Gastrocnemius medialis (tissue), 4 donors: ENCODE measurements at regions not wholly inside any gene's neighbourhood (a gene's known extent, or its start where the extent isn't known, plus 50 kb on each side); places are given as distances from the start of the nearest gene placed in this dataset.

Experiments used
- ATAC-seq, 2 donors: fragments of 150-250 bp; one replicate each; pipeline ENCODE4 v1.9.1; 2016
- DNase-seq, 2 donors: peaks; one replicate each; pipeline ENCODE4 v3.0.0-alpha.2; 2019
- H3K27ac ChIP-seq, 4 donors: fragments of 200-600 bp; sonication (generic); 1 replicate in 1 of 4; 2 replicates in 3 of 4; pipeline ENCODE4 v1.5.1; 2016 to 2018; ENCODE audit warnings: mild to moderate bottlenecking in 2 of 4, moderate library complexity in 1 of 4
- H3K27me3 ChIP-seq, 3 donors: fragments of 200-600 bp; sonication (generic) in 2 of 3; 1 replicate in 1 of 3; 2 replicates in 2 of 3; pipeline versions ENCODE4 v1.5.1 to v1.6.0; 2016 to 2019; ENCODE audit warnings: mild to moderate bottlenecking in 1 of 3, moderate library complexity in 1 of 3
- H3K36me3 ChIP-seq, 2 donors: fragments of 200-600 bp; sonication (generic) in 1 of 2; one replicate each; pipeline ENCODE4 v1.5.1; 2017 to 2018
- H3K4me1 ChIP-seq, 2 donors: fragments of 200-600 bp; sonication (generic) in 1 of 2; one replicate each; pipeline ENCODE4 v1.5.1; 2016 to 2017; ENCODE audit warnings: mild to moderate bottlenecking in 2 of 2
- H3K4me3 ChIP-seq, 4 donors: fragments of 200-600 bp; sonication (generic) in 3 of 4; 1 replicate in 1 of 4; 2 replicates in 3 of 4; pipeline ENCODE4 v1.5.1; 2016 to 2019; ENCODE audit warnings: mild to moderate bottlenecking in 2 of 4
- H3K9me3 ChIP-seq, 3 donors: fragments of 200-600 bp; sonication (generic) in 2 of 3; 1 replicate in 1 of 3; 2 replicates in 2 of 3; pipeline ENCODE4 v1.5.1; 2016 to 2019
- CTCF ChIP-seq, 5 experiments: fragments of 450-650 bp in 3 of 5; fragments of 200-600 bp in 2 of 5; sonication (generic) in 2 of 5; IDR thresholded peaks in 4 of 5; conservative IDR thresholded peaks in 1 of 5; 1 replicate in 4 of 5; 2 replicates in 1 of 5; pipeline ENCODE4 v1.5.1; 2016 to 2019; ENCODE audit warnings: antibody characterized with exemption in 5 of 5, mild to moderate bottlenecking in 3 of 5, moderate library complexity in 3 of 5
- POLR2A ChIP-seq, 2 donors: fragments of 450-650 bp; IDR thresholded peaks; one replicate each; pipeline ENCODE4 v1.6.1; 2017; ENCODE audit warnings: antibody characterized with exemption in 2 of 2, mild to moderate bottlenecking in 2 of 2, moderate library complexity in 2 of 2
- in situ Hi-C, 4 donors: fragments of 200-750 bp; cut with MboI; loops; one replicate each; pipeline versions ENCODE4 v1.15.0 to v1.8.0; 2017; ENCODE audit warnings: low sequenced_read_pairs in 4 of 4
- intact Hi-C: fragments of 100-400 bp; cut with DNase I; formaldehyde crosslinking; loops from one replicate; pipeline ENCODE4 v1.15.1; 2023; ENCODE audit warnings: low total_unique reads

- intact Hi-C loops (no loop called here), in situ Hi-C loops (no loop called here)
- Histone ChIP-seq H3K4me3 (no peak overlapping the region), H3K9me3 (no peaks in the 10 kb centered on the region), H3K27me3 (no peaks in the 10 kb centered on the region), H3K27ac (no peak overlapping the region), H3K36me3 (no peaks in the 10 kb centered on the region), H3K4me1 (no peaks in the 10 kb centered on the region)
- no peak for ATAC-seq
- no peak for DNase-seq
- TF ChIP-seq POLR2A (IDR thresholded peaks at IDR 0.05) = no peak
- no peak for TF ChIP-seq CTCF (IDR thresholded peaks at IDR 0.05 in 4 of 5, conservative IDR thresholded peaks at IDR 0.05 in 1 of 5)
Measured at GRCh38 chr16:13645601-13646245, 274.2 kb upstream of the ERCC4 start.

GRCh38 chr16:13660807-13661206, 259.1 kb upstream of the ERCC4 start:
- in situ Hi-C loops = no loop called here
- H3K27ac ChIP-seq = no peak overlapping the region
- no peak for DNase-seq

GRCh38 chr16:13665876-13666275, 254.1 kb upstream of the ERCC4 start:
- DNase-seq (no peak), ATAC-seq (no peak)
- in situ Hi-C loops (no loop called here), intact Hi-C loops (no loop called here)
- H3K27ac ChIP-seq = no peak overlapping the region
- H3K4me1 ChIP-seq = no peaks in the 10 kb centered on the region
- no peaks in the 10 kb centered on the region for H3K9me3 ChIP-seq
- TF ChIP-seq POLR2A (IDR thresholded peaks at IDR 0.05) = no peak
- no peak for TF ChIP-seq CTCF (IDR thresholded peaks at IDR 0.05 in 4 of 5, conservative IDR thresholded peaks at IDR 0.05 in 1 of 5)
- no peaks in the 10 kb centered on the region for H3K36me3 ChIP-seq
- no peak overlapping the region for H3K4me3 ChIP-seq
- no peaks in the 10 kb centered on the region for H3K27me3 ChIP-seq

More at GRCh38 chr16:13660807-13661206, 259.1 kb upstream of the ERCC4 start:
- TF ChIP-seq POLR2A (IDR thresholded peaks at IDR 0.05) = no peak
- TF ChIP-seq CTCF (IDR thresholded peaks at IDR 0.05 in 4 of 5, conservative IDR thresholded peaks at IDR 0.05 in 1 of 5) = no peak
- intact Hi-C loops = no loop called here
- Histone ChIP-seq H3K9me3 (no peaks in the 10 kb centered on the region), H3K27me3 (no peaks in the 10 kb centered on the region), H3K36me3 (no peaks in the 10 kb centered on the region), H3K4me3 (no peak overlapping the region), H3K4me1 (no peaks in the 10 kb centered on the region)
- ATAC-seq = no peak

- no peaks in the 10 kb centered on the region for H3K27me3 ChIP-seq
- in situ Hi-C loops = no loop called here
- ATAC-seq = no peak
Measured at GRCh38 chr16:13672196-13672595, 247.8 kb upstream of the ERCC4 start.

More at GRCh38 chr16:13672196-13672595, 247.8 kb upstream of the ERCC4 start:
- intact Hi-C loops = no loop called here
- Histone ChIP-seq H3K27ac (no peak overlapping the region), H3K4me3 (no peak overlapping the region), H3K4me1 (no peaks in the 10 kb centered on the region), H3K36me3 (no peaks in the 10 kb centered on the region), H3K9me3 (no peaks in the 10 kb centered on the region)
- no peak for DNase-seq
- TF ChIP-seq POLR2A (IDR thresholded peaks at IDR 0.05) (no peak), CTCF (IDR thresholded peaks at IDR 0.05 in 4 of 5, conservative IDR thresholded peaks at IDR 0.05 in 1 of 5) (no peak)
